GM12891 (cell line): ENCODE measurements at regions not wholly inside any gene's neighbourhood (a gene's known extent, or its start where the extent isn't known, plus 50 kb on each side); places are given as distances from the start of the nearest gene placed in this dataset.

Experiments
- POLR2A ChIP-seq: IDR thresholded peaks from 2 replicates; pipeline ENCODE4 v1.6.1; 2011; ENCODE audit warnings: low read depth, low read length, control low read depth
- POLR2AphosphoS5 ChIP-seq: IDR thresholded peaks from 2 replicates; pipeline ENCODE4 v1.6.1; 2011; ENCODE audit warnings: low read depth, low read length, control low read depth
- POU2F2 ChIP-seq: IDR thresholded peaks from 2 replicates; pipeline ENCODE4 v1.6.1; 2011; ENCODE audit warnings: low read depth, mild to moderate bottlenecking, control low read depth, low read length, moderate library complexity
- TAF1 ChIP-seq: IDR thresholded peaks from 2 replicates; pipeline ENCODE4 v1.6.1; 2011; ENCODE audit warnings: low read depth, low read length, control low read depth

DNA sequence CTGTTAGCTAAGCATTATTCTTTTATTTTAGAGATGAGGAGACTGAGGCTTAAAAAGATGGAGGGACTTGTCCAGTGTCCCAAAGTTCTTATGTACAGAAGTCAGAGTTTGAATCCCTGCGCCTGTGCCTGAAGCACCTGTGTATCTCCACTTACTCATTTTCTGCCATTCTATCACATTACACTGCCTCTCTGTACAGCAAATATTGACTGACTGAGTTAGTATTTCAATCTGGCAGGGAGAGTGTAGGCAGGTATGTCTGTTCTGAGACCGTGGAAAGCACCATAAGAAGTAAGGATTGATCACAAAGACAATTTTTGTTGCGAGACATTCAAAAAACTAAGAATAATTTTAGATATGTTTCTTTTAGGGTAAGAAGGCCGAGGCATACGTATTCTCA lies 162.7 kb downstream of the KITLG start:
- TF ChIP-seq POU2F2 = no peak
- no peak for TF ChIP-seq TAF1
- no peak for TF ChIP-seq POLR2AphosphoS5
- no peak for TF ChIP-seq POLR2A
